BLaER1 treated with 17β-estradiol and CSF1 and Interleukin-3, amounts not matched to agents 10 nM and 100 nM (cell line): ENCODE measurements at regions not wholly inside any gene's neighbourhood (a gene's known extent, or its start where the extent isn't known, plus 50 kb on each side); places are given as distances from the start of the nearest gene placed in this dataset.

ENCODE experiments used
- H3K27ac ChIP-seq, 11 experiments: shearing (Covaris generic); formaldehyde crosslinking; 2 replicates each; pipeline ENCODE4 v1.8.1; 2022
- H3K27me3 ChIP-seq, 11 experiments: shearing (Covaris generic); formaldehyde crosslinking; 2 replicates each; pipeline ENCODE4 v1.8.1; 2022
- H3K36me3 ChIP-seq, 11 experiments: shearing (Covaris generic); formaldehyde crosslinking; 2 replicates each; pipeline ENCODE4 v1.8.1; 2022
- H3K4me1 ChIP-seq, 10 experiments: shearing (Covaris generic); formaldehyde crosslinking; 2 replicates each; pipeline ENCODE4 v1.8.1; 2022
- H3K4me2 ChIP-seq, 11 experiments: shearing (Covaris generic); formaldehyde crosslinking; 2 replicates each; pipeline ENCODE4 v1.8.1; 2022
- H3K4me3 ChIP-seq, 10 experiments: shearing (Covaris generic); formaldehyde crosslinking; 2 replicates each; pipeline ENCODE4 v1.8.1; 2022
- H3K9ac ChIP-seq, 11 experiments: shearing (Covaris generic); formaldehyde crosslinking; 2 replicates each; pipeline ENCODE4 v1.8.1; 2022
- H3K9me3 ChIP-seq, 11 experiments: shearing (Covaris generic); formaldehyde crosslinking; replicated peaks in 1 of 11; 2 replicates each; pipeline ENCODE4 v1.8.1; 2022
- H4K20me1 ChIP-seq, 11 experiments: shearing (Covaris generic); formaldehyde crosslinking; 2 replicates each; pipeline ENCODE4 v1.8.1; 2022
- Cebpa-rat ChIP-seq, 11 experiments: shearing (Covaris generic); IDR thresholded peaks; 2 replicates each; pipeline ENCODE4 v1.8.1; 2022

DNA sequence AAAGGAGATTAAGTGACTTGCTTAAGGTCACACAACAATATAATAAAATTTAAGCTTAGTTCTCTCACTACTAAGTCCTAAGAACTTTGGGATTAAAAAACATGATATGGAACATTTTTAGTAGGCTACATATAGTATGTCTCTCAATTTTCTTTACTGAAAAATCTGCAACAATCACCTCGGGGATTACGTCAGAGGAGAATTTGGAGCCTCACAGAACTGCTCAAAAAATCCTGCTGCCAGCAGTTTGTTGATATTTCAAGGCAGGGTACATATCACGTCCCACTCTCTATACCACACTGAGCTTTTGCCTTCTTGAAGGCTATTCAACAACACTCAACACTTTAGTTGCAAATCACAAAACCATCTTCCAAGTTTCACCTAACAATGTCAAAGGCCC lies 561.6 kb upstream of the BTBD3 start:
- no peaks in the 10 kb centered on the region for H4K20me1 ChIP-seq
- no peak overlapping the region for H3K27ac ChIP-seq
- TF ChIP-seq Cebpa-rat (IDR thresholded peaks at IDR 0.05), result no peak
- no peaks in the 10 kb centered on the region for H3K9me3 ChIP-seq
- no peak overlapping the region for H3K4me2 ChIP-seq
- no peak overlapping the region for H3K9ac ChIP-seq
- H3K27me3 ChIP-seq, result no peaks in the 10 kb centered on the region
- no peaks in the 10 kb centered on the region for H3K36me3 ChIP-seq
- H3K4me3 ChIP-seq, result no peak overlapping the region
- H3K4me1 ChIP-seq, result no peaks in the 10 kb centered on the region

GRCh38 chr20:11362450-11362849 lies 555.2 kb upstream of the BTBD3 start:
- Histone ChIP-seq H3K4me1 (no peaks in the 10 kb centered on the region), H4K20me1 (no peaks in the 10 kb centered on the region), H3K4me3 (no peak overlapping the region), H3K9me3 (no peaks in the 10 kb centered on the region), H3K36me3 (no peaks in the 10 kb centered on the region), H3K27me3 (no peaks in the 10 kb centered on the region), H3K9ac (no peak overlapping the region), H3K27ac (no peak overlapping the region), H3K4me2 (no peak overlapping the region)
- no peak for TF ChIP-seq Cebpa-rat (IDR thresholded peaks at IDR 0.05)

DNA sequence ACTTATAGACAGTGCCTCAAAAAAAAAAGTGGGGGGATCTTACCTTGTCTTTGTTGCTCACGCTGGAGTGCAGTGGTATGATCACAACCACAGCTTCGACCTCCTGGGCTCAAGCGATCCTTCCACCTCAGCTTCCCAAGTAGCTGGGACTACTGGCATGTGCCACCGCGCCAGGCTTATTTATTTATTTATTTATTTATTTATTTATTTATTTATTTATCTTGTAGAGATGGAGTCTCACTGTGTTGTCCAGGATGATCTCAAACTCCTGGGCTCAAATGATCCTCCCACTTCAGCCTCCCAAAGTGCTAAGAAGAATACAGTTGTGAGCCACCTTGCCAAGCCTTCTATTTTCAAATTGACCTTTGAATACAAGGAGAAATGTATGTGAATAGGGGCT lies 553.0 kb upstream of the BTBD3 start:
- H4K20me1 ChIP-seq, result no peaks in the 10 kb centered on the region
- H3K9me3 ChIP-seq, result no peaks in the 10 kb centered on the region
- H3K4me3 ChIP-seq, result no peak overlapping the region
- H3K4me1 ChIP-seq, result no peaks in the 10 kb centered on the region
- H3K27me3 ChIP-seq, result no peaks in the 10 kb centered on the region
- no peaks in the 10 kb centered on the region for H3K36me3 ChIP-seq
- H3K9ac ChIP-seq, result no peak overlapping the region
- H3K4me2 ChIP-seq, result no peak overlapping the region
- no peak overlapping the region for H3K27ac ChIP-seq
- TF ChIP-seq Cebpa-rat (IDR thresholded peaks at IDR 0.05), result no peak

DNA sequence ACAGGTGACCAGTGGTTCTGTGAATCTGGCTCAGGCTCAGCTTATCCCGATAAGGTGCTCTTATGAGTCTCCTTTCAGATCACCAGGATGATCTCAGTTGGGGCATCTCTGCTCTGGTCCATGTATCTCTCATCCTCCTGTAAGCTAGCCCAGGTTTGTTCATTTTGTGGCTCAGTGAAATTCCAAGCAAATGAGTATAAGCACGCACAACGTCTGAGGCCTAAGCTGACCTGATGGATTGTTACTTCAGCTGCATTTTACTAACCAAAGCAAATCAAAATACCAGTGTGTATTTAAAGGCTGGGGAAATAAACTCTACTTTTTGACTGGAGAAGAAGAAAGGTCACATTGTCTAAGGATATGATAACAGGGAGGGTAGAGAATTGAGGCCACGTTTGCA lies 551.0 kb upstream of the BTBD3 start:
- Histone ChIP-seq H3K4me2 (no peak overlapping the region), H4K20me1 (no peaks in the 10 kb centered on the region), H3K36me3 (no peaks in the 10 kb centered on the region), H3K9ac (no peak overlapping the region), H3K4me3 (no peak overlapping the region), H3K27ac (no peak overlapping the region), H3K9me3 (no peaks in the 10 kb centered on the region), H3K27me3 (no peaks in the 10 kb centered on the region), H3K4me1 (no peaks in the 10 kb centered on the region)
- TF ChIP-seq Cebpa-rat (IDR thresholded peaks at IDR 0.05), result no peak

DNA sequence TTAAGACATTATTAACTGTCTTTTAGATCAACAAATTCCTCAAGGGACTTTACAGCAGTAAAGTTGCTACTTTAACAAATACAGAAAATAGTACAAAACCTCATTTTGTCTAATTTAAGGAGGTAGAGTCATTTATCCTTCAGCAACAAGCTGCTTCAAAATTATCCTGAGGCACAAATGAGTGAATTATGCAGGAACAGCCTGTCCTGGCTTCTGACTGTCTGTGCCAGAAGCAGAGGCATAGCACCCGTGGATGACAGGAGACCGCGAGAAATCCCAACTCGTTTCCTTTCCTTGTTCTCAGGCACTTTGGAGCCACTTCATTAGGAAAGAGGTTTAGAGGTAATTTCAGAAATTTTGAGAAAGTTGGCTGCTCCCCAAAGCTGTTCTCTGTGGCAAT lies 549.2 kb upstream of the BTBD3 start:
- Histone ChIP-seq H3K27me3 (no peaks in the 10 kb centered on the region), H3K36me3 (no peaks in the 10 kb centered on the region), H3K4me2 (no peak overlapping the region), H3K9me3 (no peaks in the 10 kb centered on the region), H3K27ac (no peak overlapping the region), H3K9ac (no peak overlapping the region), H4K20me1 (no peaks in the 10 kb centered on the region), H3K4me1 (no peaks in the 10 kb centered on the region), H3K4me3 (no peak overlapping the region)
- no peak for TF ChIP-seq Cebpa-rat (IDR thresholded peaks at IDR 0.05)

DNA sequence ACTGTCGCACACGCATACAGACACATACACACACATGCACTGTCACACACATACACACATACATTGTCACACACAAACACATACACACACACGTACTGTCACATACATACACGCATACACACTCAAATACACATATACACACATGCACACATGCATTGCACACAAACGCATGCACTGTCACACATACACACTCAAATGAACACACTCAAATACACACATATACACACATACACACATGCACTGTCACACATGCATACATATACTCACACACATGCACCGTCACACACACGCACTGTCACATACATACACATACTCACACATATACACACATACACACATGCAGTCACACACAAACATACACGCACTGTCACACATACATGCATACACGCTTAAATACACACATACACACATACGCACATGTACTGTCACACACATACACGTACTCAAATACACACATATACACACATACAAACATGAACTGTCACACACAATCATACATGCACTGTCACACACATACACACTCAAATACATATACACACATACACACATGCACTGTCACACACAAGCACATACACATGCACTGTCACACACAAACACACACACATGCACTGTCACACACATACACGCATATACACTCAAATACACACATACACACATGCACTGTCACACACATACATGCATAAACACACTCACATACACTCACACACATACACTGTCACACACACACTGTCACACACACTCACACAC lies 548.6 kb upstream of the BTBD3 start:
- TF ChIP-seq Cebpa-rat (IDR thresholded peaks at IDR 0.05), result no peak
- H3K9ac ChIP-seq, result no peak overlapping the region
- H3K36me3 ChIP-seq, result no peaks in the 10 kb centered on the region
- no peaks in the 10 kb centered on the region for H3K4me1 ChIP-seq
- H3K27me3 ChIP-seq, result no peaks in the 10 kb centered on the region
- H3K27ac ChIP-seq, result no peak overlapping the region
- no peaks in the 10 kb centered on the region for H3K9me3 ChIP-seq
- H3K4me2 ChIP-seq, result no peak overlapping the region
- no peaks in the 10 kb centered on the region for H4K20me1 ChIP-seq
- no peak overlapping the region for H3K4me3 ChIP-seq

- no peaks in the 10 kb centered on the region for H3K4me1 ChIP-seq
- H3K27me3 ChIP-seq, result no peaks in the 10 kb centered on the region
- H3K4me2 ChIP-seq, result no peak overlapping the region
- no peaks in the 10 kb centered on the region for H3K9me3 ChIP-seq
- H3K9ac ChIP-seq, result no peak overlapping the region
- no peak overlapping the region for H3K27ac ChIP-seq
- no peak overlapping the region for H3K4me3 ChIP-seq
- H3K36me3 ChIP-seq, result no peaks in the 10 kb centered on the region
- no peak for TF ChIP-seq Cebpa-rat (IDR thresholded peaks at IDR 0.05)
- H4K20me1 ChIP-seq, result no peaks in the 10 kb centered on the region
Measured at GRCh38 chr20:11371831-11372230, 545.9 kb upstream of the BTBD3 start.

DNA sequence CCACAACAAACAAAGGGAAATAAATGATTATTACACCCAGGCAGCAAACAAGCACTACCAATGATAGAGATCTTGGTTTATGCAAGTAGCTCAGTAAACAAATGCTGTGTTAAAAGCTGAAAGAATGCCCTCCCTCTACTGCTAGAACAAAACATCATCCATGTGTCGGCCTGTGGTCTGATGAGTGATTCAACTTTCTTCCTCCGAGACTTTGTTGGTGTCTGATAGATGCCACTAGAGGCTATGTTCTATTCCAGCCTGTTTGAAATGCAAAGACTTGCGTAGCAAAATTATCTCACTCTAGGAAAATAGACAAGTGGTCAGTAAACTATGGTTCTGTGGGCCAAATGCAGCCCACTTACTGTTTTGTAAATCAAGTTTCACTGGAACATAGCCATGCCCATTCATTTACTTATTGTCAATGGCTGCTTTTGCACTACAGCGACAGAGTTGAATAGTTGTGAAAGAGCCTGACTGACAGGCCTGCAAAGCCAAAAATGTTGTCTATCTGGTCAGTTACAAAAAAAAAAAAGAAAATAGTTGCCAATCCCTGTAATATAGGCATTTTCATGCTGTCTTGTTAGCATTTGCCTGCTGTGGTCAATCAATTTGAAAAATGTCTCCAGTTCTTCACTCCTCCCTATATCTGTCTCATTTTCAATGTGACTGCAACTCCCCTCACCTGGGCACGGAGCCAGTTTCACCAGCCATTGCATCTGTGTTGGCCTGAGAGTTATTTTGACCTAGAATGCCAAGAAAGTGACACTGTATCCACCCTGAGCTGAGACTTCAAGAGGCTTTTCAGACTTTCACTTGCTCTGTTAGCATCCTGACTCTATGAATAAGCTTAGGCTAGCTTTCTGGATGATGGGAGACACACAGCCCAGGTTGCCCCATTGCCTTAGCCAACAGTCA lies 544.6 kb upstream of the BTBD3 start:
- H3K36me3 ChIP-seq, result no peaks in the 10 kb centered on the region
- no peaks in the 10 kb centered on the region for H3K9me3 ChIP-seq
- H3K9ac ChIP-seq, result no peak overlapping the region
- H4K20me1 ChIP-seq, result no peaks in the 10 kb centered on the region
- no peak overlapping the region for H3K4me2 ChIP-seq
- TF ChIP-seq Cebpa-rat (IDR thresholded peaks at IDR 0.05), result no peak
- H3K4me1 ChIP-seq, result no peaks in the 10 kb centered on the region
- H3K27me3 ChIP-seq, result no peaks in the 10 kb centered on the region
- H3K4me3 ChIP-seq, result no peak overlapping the region
- no peak overlapping the region for H3K27ac ChIP-seq

DNA sequence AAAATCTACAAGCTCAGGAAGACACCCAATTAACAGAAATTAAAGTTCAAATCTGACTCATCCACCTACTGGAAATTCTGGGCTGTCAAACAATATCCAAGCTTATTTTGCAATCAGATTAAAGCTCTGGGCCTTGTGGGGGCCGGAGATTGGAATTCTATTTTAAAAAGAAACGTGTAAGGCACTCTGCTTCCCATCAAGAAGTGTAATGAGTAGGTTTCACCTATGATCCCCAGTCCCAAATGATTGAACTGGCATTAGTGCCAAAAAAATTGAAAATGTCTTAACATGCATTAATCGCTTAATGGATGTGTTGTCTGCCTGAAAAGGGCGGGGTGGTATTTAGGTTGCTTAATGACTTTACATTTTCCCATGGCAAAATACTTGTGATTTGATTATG lies 542.4 kb upstream of the BTBD3 start:
- H3K4me3 ChIP-seq, result no peak overlapping the region
- no peaks in the 10 kb centered on the region for H3K4me1 ChIP-seq
- peaks cover 0 to 9% (median 0%) of the 10 kb centered on the region in 11 experiments; a peak in 2 of 22 replicates for H3K9me3 ChIP-seq
- H3K36me3 ChIP-seq, result no peaks in the 10 kb centered on the region
- H3K27ac ChIP-seq, result no peak overlapping the region
- H4K20me1 ChIP-seq, result no peaks in the 10 kb centered on the region
- no peak for TF ChIP-seq Cebpa-rat (IDR thresholded peaks at IDR 0.05)
- no peak overlapping the region for H3K9ac ChIP-seq
- H3K27me3 ChIP-seq, result no peaks in the 10 kb centered on the region
- H3K4me2 ChIP-seq, result no peak overlapping the region

DNA sequence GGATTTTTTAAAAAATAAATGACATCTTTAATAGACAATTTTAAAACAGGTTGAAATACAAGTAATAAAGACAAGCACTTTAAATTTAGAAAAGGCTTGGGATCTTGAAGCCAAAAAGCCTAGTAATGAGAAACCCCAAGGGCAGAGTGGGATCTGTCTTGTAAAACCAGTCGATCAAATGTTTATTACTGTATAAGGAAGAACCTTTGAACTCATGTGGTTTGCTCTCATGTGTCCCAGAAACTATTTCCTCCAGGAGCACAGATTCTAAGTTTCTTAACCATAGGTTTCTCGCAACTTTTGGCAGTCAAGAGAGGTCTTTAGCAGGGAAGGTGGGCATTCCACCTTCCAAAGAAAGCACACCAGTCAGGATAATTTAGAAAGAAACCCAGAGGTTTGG lies 541.7 kb upstream of the BTBD3 start:
- Histone ChIP-seq H3K9me3 (peaks cover 0 to 9% (median 0%) of the 10 kb centered on the region in 11 experiments; a peak in 2 of 22 replicates), H3K4me3 (no peak overlapping the region), H3K27me3 (no peaks in the 10 kb centered on the region), H3K27ac (no peak overlapping the region), H4K20me1 (no peaks in the 10 kb centered on the region), H3K4me1 (no peaks in the 10 kb centered on the region), H3K36me3 (no peaks in the 10 kb centered on the region), H3K9ac (no peak overlapping the region), H3K4me2 (no peak overlapping the region)
- no peak for TF ChIP-seq Cebpa-rat (IDR thresholded peaks at IDR 0.05)
